K562 (cell line): ENCODE measurements at regions not wholly inside any gene's neighbourhood (a gene's known extent, or its start where the extent isn't known, plus 50 kb on each side); places are given as distances from the start of the nearest gene placed in this dataset.

ENCODE experiments used
- DDX20 ChIP-seq: fragments of 450-650 bp; IDR thresholded peaks from 2 replicates; pipeline ENCODE4 v1.6.1; 2016; ENCODE audit warnings: missing genetic modification characterization, low read depth, mild to moderate bottlenecking, missing compliant biosample characterization, moderate library complexity
- DIDO1 ChIP-seq: fragments of 450-650 bp; IDR thresholded peaks from 2 replicates; pipeline ENCODE4 v1.6.1; 2016; ENCODE audit warnings: low read depth, missing biosample characterization, missing genetic modification characterization
- DMBX1 ChIP-seq: fragments of 250-450 bp; sonication (Bioruptor Pico); IDR thresholded peaks from 2 replicates; pipeline ENCODE4 v1.8.0; 2022; ENCODE audit warnings: inconsistent platforms, mild to moderate bottlenecking, moderate library complexity, borderline replicate concordance
- ELF2 ChIP-seq: fragments of 250-450 bp; sonication (Bioruptor Pico); IDR thresholded peaks from 2 replicates; pipeline ENCODE4 v1.5.0; 2021; ENCODE audit warnings: mild to moderate bottlenecking
- FOXJ2 ChIP-seq: fragments of 200-800 bp; sonication (Bioruptor generic); IDR thresholded peaks from 2 replicates; pipeline ENCODE4 v1.6.1; 2016; ENCODE audit warnings: missing genetic modification characterization, missing compliant biosample characterization
- GATA2 ChIP-seq: sonication (generic); formaldehyde crosslinking; IDR thresholded peaks from 2 replicates; pipeline ENCODE4 v1.4.0; 2020; ENCODE audit warnings: mild to moderate bottlenecking, missing genetic modification reagents
- HIVEP1 ChIP-seq: fragments of 250-450 bp; sonication (Bioruptor Pico); IDR thresholded peaks from 2 replicates; pipeline ENCODE4 v1.4.0; 2020; ENCODE audit warnings: mild to moderate bottlenecking
- PHF8 ChIP-seq: fragments of 200-600 bp; sonication (generic); IDR thresholded peaks from 2 replicates; pipeline ENCODE4 v1.6.1; 2012; ENCODE audit warnings: mixed run types, mild to moderate bottlenecking, inconsistent platforms, low read length, moderate library complexity, borderline replicate concordance
- POLR2AphosphoS5 ChIP-seq: IDR thresholded peaks from 2 replicates; pipeline ENCODE4 v1.6.1; 2011; ENCODE audit warnings: mild to moderate bottlenecking, low read depth, low read length, moderate library complexity; ENCODE audit not compliant: control insufficient read depth, insufficient read depth
- RBM25 ChIP-seq: fragments of 200-400 bp; formaldehyde crosslinking; IDR thresholded peaks from 2 replicates; pipeline ENCODE4 v1.6.1; 2018; ENCODE audit warnings: low read length, low read depth, moderate library complexity; ENCODE audit not compliant: severe bottlenecking
- SMARCE1 ChIP-seq: fragments of 450-650 bp; IDR thresholded peaks from 2 replicates; pipeline ENCODE4 v1.7.1; 2016; ENCODE audit warnings: mild to moderate bottlenecking
- SMC3 ChIP-seq: conservative IDR thresholded peaks from 2 replicates; pipeline ENCODE4 v1.6.1; 2011; ENCODE audit warnings: low read depth, low read length, improper control_type of control experiment; ENCODE audit not compliant: insufficient read depth
- TSC22D4 ChIP-seq: fragments of 450-650 bp; IDR thresholded peaks from 2 replicates; pipeline ENCODE4 v1.6.1; 2016; ENCODE audit warnings: missing genetic modification characterization, missing biosample characterization, control low read depth
- USF2 ChIP-seq: sonication (generic); formaldehyde crosslinking; IDR thresholded peaks from 2 replicates; pipeline ENCODE4 v1.5.0; 2020; ENCODE audit warnings: missing genetic modification reagents
- ZBTB1 ChIP-seq: sonication (generic); formaldehyde crosslinking; IDR thresholded peaks from 2 replicates; pipeline ENCODE4 v1.8.1; 2023; ENCODE audit warnings: missing genetic modification reagents, low read depth, mild to moderate bottlenecking, borderline replicate concordance
- ZBTB8A ChIP-seq: fragments of 450-650 bp; IDR thresholded peaks from 2 replicates; pipeline ENCODE4 v1.6.1; 2018; ENCODE audit warnings: mild to moderate bottlenecking, moderate library complexity; ENCODE audit not compliant: partially characterized antibody
- ZNF280A ChIP-seq: fragments of 450-650 bp; IDR thresholded peaks from 2 replicates; pipeline ENCODE4 v1.6.1; 2018; ENCODE audit warnings: mild to moderate bottlenecking, low read depth; ENCODE audit not compliant: partially characterized antibody
- ZNF511 ChIP-seq: sonication (generic); formaldehyde crosslinking; IDR thresholded peaks from 2 replicates; pipeline ENCODE4 v1.8.0; 2022; ENCODE audit warnings: mild to moderate bottlenecking, missing genetic modification reagents
- ZNF785 ChIP-seq: fragments of 250-450 bp; sonication (Bioruptor Pico); IDR thresholded peaks from 2 replicates; pipeline ENCODE4 v1.4.0; 2020; ENCODE audit warnings: mild to moderate bottlenecking
- TF ChIP-seq, protein P1 (sequence below): fragments of 250-450 bp; sonication (Bioruptor Pico); IDR thresholded peaks from 2 replicates; pipeline ENCODE4 v1.4.0; 2020; ENCODE audit warnings: mild to moderate bottlenecking
- TF ChIP-seq, protein P2 (sequence below): fragments of 450-650 bp; formaldehyde crosslinking; IDR thresholded peaks from 2 replicates; pipeline ENCODE4 v1.4.0; 2020; ENCODE audit warnings: mild to moderate bottlenecking
- TF ChIP-seq, protein P3 (sequence below): fragments of 450-650 bp; formaldehyde crosslinking; IDR thresholded peaks from 2 replicates; pipeline ENCODE4 v1.4.0; 2020; ENCODE audit warnings: mild to moderate bottlenecking, mixed read lengths

- TF ChIP-seq, protein P1, sequence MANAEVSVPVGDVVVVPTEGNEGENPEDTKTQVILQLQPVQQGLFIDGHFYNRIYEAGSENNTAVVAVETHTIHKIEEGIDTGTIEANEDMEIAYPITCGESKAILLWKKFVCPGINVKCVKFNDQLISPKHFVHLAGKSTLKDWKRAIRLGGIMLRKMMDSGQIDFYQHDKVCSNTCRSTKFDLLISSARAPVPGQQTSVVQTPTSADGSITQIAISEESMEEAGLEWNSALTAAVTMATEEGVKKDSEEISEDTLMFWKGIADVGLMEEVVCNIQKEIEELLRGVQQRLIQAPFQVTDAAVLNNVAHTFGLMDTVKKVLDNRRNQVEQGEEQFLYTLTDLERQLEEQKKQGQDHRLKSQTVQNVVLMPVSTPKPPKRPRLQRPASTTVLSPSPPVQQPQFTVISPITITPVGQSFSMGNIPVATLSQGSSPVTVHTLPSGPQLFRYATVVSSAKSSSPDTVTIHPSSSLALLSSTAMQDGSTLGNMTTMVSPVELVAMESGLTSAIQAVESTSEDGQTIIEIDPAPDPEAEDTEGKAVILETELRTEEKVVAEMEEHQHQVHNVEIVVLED: no peak
- no peak for TF ChIP-seq DIDO1 (tag)
- TF ChIP-seq ZNF511 (CRISPR knock-in tag): no peak
- TF ChIP-seq ZBTB1 (CRISPR knock-in tag): no peak
- TF ChIP-seq TSC22D4 (tag): no peak
- no peak for TF ChIP-seq SMC3
- TF ChIP-seq ELF2 (CRISPR knock-in tag): no peak
- TF ChIP-seq RBM25: no peak
- TF ChIP-seq GATA2 (CRISPR knock-in tag): no peak
- TF ChIP-seq POLR2AphosphoS5: no peak
- TF ChIP-seq ZBTB8A: no peak
- TF ChIP-seq, protein P2, sequence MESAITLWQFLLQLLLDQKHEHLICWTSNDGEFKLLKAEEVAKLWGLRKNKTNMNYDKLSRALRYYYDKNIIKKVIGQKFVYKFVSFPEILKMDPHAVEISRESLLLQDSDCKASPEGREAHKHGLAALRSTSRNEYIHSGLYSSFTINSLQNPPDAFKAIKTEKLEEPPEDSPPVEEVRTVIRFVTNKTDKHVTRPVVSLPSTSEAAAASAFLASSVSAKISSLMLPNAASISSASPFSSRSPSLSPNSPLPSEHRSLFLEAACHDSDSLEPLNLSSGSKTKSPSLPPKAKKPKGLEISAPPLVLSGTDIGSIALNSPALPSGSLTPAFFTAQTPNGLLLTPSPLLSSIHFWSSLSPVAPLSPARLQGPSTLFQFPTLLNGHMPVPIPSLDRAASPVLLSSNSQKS (CRISPR knock-in tag): no peak
- no peak for TF ChIP-seq PHF8
- TF ChIP-seq, protein P3, sequence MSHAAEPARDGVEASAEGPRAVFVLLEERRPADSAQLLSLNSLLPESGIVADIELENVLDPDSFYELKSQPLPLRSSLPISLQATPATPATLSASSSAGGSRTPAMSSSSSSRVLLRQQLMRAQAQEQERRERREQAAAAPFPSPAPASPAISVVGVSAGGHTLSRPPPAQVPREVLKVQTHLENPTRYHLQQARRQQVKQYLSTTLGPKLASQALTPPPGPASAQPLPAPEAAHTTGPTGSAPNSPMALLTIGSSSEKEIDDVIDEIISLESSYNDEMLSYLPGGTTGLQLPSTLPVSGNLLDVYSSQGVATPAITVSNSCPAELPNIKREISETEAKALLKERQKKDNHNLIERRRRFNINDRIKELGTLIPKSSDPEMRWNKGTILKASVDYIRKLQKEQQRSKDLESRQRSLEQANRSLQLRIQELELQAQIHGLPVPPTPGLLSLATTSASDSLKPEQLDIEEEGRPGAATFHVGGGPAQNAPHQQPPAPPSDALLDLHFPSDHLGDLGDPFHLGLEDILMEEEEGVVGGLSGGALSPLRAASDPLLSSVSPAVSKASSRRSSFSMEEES (CRISPR knock-in tag): no peak
- no peak for TF ChIP-seq ZNF785 (CRISPR knock-in tag)
- TF ChIP-seq DDX20 (tag): peak; percentile 84
- TF ChIP-seq USF2: no peak
- TF ChIP-seq DMBX1 (CRISPR knock-in tag): peak; percentile 22; the same call in 1 of the 2 replicates
- TF ChIP-seq ZNF280A: no peak
- no peak for TF ChIP-seq HIVEP1 (CRISPR knock-in tag)
- peak; percentile 63; the same call in 1 of the 2 replicates for TF ChIP-seq FOXJ2 (tag)
- peak; percentile 81 for TF ChIP-seq SMARCE1
These were observed 126.6 kb downstream of the CCDC71L start (continued) for GRCh38 chr7:106534271-106534846.
